ENCODE measurements at regions not wholly inside any gene's neighbourhood (a gene's known extent, or its start where the extent isn't known, plus 50 kb on each side); places are given as distances from the start of the nearest gene placed in this dataset.
A peak's percentile ranks its signal among the peaks of the same experiment; 100 is the strongest.

DNA sequence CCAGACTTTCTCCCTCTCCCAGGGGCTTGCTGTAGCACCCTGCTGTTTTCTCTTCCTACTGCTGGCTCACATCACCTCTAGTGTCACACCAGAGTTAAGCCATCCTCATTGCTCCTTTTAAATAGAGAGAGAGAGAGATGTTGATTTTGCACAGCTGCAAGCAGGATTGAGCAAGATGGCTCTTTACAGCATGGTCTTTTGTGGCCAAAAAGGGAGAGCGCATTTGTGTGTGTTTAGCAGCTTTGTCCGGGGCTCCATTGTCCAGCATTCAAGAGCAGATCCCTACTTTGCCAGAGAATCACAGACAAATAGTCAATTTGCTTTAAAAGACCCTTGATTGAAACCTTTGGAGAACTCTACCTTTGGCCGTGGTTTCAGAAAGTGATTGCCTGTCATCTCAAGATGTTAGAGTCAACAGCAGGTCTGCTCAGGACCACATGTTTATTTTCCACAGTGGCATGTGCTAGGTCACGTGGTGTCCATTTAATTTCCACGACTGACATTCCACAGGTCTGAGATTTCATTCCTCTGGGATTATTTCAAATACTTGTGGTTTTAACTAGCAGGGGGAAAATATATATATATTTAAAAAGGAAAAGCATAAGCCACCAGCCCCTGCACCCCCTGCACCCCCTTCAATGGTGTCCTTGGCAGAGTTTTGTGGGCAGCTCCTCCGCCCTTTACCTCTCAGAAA is 359.9 kb upstream of the SLC14A2 start:
- H3K27ac ChIP-seq: peak overlapping the region; percentile 14
- no peak overlapping the region for H3K9ac ChIP-seq (ENCODE audit: low read depth in 2 of 2, low read length in 2 of 2)
- no peaks in the 10 kb centered on the region for H3K4me1 ChIP-seq

DNA sequence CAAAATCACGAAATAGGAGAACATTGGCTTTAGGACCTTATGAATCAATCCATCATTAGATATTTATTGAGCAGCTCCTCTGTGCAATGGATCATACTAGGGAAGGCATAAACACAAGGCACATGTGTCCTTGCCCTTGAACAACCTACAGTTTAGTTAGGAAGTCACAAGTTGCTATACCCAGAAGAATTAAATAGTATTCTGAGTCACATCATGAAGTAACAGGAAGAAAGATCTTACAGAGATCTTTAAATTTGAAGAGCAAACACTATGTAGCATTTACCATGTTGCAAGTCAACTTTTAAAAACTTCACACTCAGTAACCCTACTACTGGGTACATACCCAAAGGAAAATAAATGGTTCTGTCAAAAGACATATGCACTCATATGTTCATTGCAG is 355.2 kb upstream of the SLC14A2 start:
- TF ChIP-seq, protein P1, sequence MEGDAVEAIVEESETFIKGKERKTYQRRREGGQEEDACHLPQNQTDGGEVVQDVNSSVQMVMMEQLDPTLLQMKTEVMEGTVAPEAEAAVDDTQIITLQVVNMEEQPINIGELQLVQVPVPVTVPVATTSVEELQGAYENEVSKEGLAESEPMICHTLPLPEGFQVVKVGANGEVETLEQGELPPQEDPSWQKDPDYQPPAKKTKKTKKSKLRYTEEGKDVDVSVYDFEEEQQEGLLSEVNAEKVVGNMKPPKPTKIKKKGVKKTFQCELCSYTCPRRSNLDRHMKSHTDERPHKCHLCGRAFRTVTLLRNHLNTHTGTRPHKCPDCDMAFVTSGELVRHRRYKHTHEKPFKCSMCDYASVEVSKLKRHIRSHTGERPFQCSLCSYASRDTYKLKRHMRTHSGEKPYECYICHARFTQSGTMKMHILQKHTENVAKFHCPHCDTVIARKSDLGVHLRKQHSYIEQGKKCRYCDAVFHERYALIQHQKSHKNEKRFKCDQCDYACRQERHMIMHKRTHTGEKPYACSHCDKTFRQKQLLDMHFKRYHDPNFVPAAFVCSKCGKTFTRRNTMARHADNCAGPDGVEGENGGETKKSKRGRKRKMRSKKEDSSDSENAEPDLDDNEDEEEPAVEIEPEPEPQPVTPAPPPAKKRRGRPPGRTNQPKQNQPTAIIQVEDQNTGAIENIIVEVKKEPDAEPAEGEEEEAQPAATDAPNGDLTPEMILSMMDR (IDR thresholded peaks at IDR 0.05): no peak
- Histone ChIP-seq H3K9ac (ENCODE audit: low read depth in 2 of 2, low read length in 2 of 2) (no peak overlapping the region), H3K4me1 (no peaks in the 10 kb centered on the region), H3K27ac (no peak overlapping the region), H3K27me3 (no peaks in the 10 kb centered on the region), H3K4me3 (no peak overlapping the region), H3K9me3 (no peaks in the 10 kb centered on the region), H3K36me3 (no peaks in the 10 kb centered on the region)
- intact Hi-C loops (cut with DNase I): no loop called here
- no peak for DNase-seq

More for the DNA sequence above, 359.9 kb upstream of the SLC14A2 start:
- no peaks in the 10 kb centered on the region for H3K27me3 ChIP-seq
- TF ChIP-seq, protein P1 (IDR thresholded peaks at IDR 0.05): no peak
- intact Hi-C loops (cut with DNase I): no loop called here
- DNase-seq: no peak
- H3K4me3 ChIP-seq: no peak overlapping the region
- no peaks in the 10 kb centered on the region for H3K36me3 ChIP-seq
- H3K9me3 ChIP-seq: no peaks in the 10 kb centered on the region

DNA sequence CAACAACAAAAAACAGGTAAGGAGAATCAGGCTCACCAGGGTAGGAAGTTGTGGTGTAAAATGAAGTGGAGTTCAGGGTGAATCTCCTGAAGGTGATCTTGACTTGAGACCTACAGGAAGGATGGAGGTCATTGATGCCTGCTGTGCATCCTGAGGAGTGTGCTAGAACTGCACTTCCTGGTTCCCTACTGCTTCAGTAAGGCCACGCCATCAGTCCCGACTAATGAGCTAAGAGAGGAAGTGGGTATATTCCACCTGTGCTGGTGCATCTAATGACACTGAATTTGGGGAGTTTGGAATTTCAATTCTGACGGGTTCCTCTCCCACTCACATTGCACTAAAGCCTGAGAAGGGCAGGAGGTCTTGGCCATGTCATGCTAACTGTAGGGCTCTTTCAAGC is 349.3 kb upstream of the SLC14A2 start:
- H3K4me3 ChIP-seq: no peak overlapping the region
- H3K4me1 ChIP-seq: no peaks in the 10 kb centered on the region
- H3K27me3 ChIP-seq: no peaks in the 10 kb centered on the region
- H3K36me3 ChIP-seq: no peaks in the 10 kb centered on the region
- no peak overlapping the region for H3K27ac ChIP-seq
- no peak overlapping the region for H3K9ac ChIP-seq (ENCODE audit: low read depth in 2 of 2, low read length in 2 of 2)
- no peak for DNase-seq
- no peaks in the 10 kb centered on the region for H3K9me3 ChIP-seq
- TF ChIP-seq, protein P1 (IDR thresholded peaks at IDR 0.05): no peak
- intact Hi-C loops (cut with DNase I): no loop called here

GRCh38 chr18:45267622-45268021 is 347.7 kb upstream of the SLC14A2 start:
- Histone ChIP-seq H3K4me3 (no peak overlapping the region), H3K36me3 (no peaks in the 10 kb centered on the region), H3K9ac (ENCODE audit: low read depth in 2 of 2, low read length in 2 of 2) (no peak overlapping the region), H3K27me3 (no peaks in the 10 kb centered on the region), H3K4me1 (no peaks in the 10 kb centered on the region), H3K9me3 (no peaks in the 10 kb centered on the region), H3K27ac (no peak overlapping the region)
- TF ChIP-seq, protein P1 (IDR thresholded peaks at IDR 0.05): no peak
- no peak for DNase-seq
- intact Hi-C loops (cut with DNase I): no loop called here

DNA sequence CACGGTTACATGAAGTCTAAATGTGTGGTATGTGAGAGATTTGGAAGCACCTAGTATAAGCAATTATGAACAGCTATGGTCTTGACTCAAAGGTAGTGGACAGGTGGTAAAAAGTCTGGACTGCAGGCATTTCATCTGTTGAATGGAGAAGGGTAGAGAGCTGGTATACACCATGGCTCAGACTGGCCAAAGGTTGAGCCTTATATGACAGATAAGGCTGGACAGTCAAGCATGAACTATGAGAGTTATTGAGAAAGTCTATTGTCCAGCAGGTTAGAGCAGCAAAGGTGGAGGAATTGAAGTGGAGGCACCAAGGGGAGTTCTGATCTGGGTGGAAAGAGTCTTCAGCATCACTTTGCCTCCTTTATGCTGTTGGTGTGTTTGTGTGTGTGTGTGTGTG is 346.7 kb upstream of the SLC14A2 start:
- intact Hi-C loops (cut with DNase I): no loop called here
- no peak for DNase-seq
- Histone ChIP-seq H3K9ac (ENCODE audit: low read depth in 2 of 2, low read length in 2 of 2) (no peak overlapping the region), H3K27ac (no peak overlapping the region), H3K4me1 (no peaks in the 10 kb centered on the region), H3K27me3 (no peaks in the 10 kb centered on the region), H3K4me3 (no peak overlapping the region), H3K36me3 (no peaks in the 10 kb centered on the region), H3K9me3 (no peaks in the 10 kb centered on the region)
- TF ChIP-seq, protein P1 (IDR thresholded peaks at IDR 0.05): no peak
